ENCODE measurements at regions not wholly inside any gene's neighbourhood (a gene's known extent, or its start where the extent isn't known, plus 50 kb on each side); places are given as distances from the start of the nearest gene placed in this dataset.

DNA sequence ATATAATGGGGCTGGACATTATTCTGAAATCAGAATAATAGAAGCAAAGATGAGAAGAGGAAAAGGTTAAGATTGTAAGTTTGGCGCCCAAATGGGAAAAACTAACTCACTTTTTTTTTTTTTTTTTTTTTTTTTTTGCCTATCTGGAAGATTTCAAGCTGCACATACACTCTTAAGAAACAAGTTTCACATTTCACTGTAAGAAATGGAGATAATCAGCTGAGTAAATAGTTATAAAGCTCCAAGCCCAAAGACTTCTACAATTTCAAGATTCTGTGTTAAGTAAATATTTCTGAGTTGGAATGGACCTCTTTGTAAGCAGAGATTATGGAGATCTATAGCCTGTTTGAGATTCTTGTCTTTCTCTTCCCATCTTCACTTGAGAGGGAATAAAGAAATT, 140.0 kb downstream of the SLC17A6 start:
- intact Hi-C loops (cut with DNase I) = no loop called here

DNA sequence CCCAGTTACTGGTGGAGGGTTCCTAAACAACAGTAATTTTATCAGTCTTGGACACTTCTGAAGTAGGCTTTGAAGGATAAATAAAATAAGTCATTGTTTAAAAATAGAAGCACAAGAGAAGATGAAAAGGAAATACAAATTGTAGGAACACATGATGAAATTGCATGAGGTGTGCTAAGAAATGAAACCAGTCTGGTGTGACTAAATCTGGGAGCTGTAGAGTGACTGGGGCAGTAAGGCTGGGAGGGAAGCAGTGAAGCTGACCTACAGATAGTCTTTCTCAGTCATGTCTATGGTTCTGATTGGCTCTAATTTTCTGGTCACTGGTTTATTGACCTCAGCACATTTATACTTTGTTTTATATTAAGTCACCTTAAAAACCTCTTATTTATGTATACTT, 139.1 kb downstream of the SLC17A6 start:
- no peak for FAIRE-seq
- Histone ChIP-seq H3K27ac (ENCODE audit: low read depth in 2 of 2, low read length in 2 of 2) (no peak overlapping the region), H3K9me3 (ENCODE audit: control insufficient read depth in 2 of 3, insufficient read depth in 1 of 3, low read length in 3 of 3) (no peaks in the 10 kb centered on the region)

More for the DNA sequence above, 140.0 kb downstream of the SLC17A6 start:
- Histone ChIP-seq H3K4me1 (ENCODE audit: control insufficient read depth in 2 of 3, insufficient read depth in 2 of 3, low read depth in 1 of 3, low read length in 3 of 3) (no peaks in the 10 kb centered on the region), H3K27ac (ENCODE audit: low read depth in 2 of 2, low read length in 2 of 2) (no peak overlapping the region), H3K36me3 (ENCODE audit: control insufficient read depth in 2 of 3, insufficient read depth in 3 of 3, low read length in 3 of 3) (no peaks in the 10 kb centered on the region), H3K27me3 (ENCODE audit: control insufficient read depth, insufficient read depth, low read length) (no peaks in the 10 kb centered on the region), H3K9ac (ENCODE audit: low read length in 3 of 3) (no peak overlapping the region), H3K4me3 (ENCODE audit: low read length in 3 of 3) (no peak overlapping the region), H3K9me3 (ENCODE audit: control insufficient read depth in 2 of 3, insufficient read depth in 1 of 3, low read length in 3 of 3) (no peaks in the 10 kb centered on the region)
- TF ChIP-seq, protein P1, sequence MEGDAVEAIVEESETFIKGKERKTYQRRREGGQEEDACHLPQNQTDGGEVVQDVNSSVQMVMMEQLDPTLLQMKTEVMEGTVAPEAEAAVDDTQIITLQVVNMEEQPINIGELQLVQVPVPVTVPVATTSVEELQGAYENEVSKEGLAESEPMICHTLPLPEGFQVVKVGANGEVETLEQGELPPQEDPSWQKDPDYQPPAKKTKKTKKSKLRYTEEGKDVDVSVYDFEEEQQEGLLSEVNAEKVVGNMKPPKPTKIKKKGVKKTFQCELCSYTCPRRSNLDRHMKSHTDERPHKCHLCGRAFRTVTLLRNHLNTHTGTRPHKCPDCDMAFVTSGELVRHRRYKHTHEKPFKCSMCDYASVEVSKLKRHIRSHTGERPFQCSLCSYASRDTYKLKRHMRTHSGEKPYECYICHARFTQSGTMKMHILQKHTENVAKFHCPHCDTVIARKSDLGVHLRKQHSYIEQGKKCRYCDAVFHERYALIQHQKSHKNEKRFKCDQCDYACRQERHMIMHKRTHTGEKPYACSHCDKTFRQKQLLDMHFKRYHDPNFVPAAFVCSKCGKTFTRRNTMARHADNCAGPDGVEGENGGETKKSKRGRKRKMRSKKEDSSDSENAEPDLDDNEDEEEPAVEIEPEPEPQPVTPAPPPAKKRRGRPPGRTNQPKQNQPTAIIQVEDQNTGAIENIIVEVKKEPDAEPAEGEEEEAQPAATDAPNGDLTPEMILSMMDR (IDR thresholded peaks at IDR 0.05; ENCODE audit: borderline replicate concordance, extremely low read depth, insufficient read depth) = no peak
- FAIRE-seq (no peak), DNase-seq (no peak)

DNA sequence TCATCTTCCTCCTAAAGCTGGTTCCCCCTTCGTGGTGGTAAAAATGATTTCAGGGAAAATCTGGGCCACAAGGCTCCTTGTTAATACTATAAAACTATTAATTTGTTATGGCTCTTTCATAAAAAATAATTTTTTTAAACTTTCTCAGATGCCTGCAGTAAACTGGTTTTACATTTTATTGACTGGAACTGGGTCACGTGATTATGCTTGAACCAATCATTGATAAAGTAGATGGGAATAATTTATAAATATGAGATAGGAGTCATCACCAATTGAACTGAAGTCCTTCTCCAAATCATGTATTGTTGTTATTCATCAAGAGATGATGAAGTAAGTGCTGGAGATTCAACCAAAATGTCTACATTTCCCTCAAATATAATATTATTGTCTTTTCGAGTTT, 138.4 kb downstream of the SLC17A6 start:
- DNase-seq (no peak), FAIRE-seq (no peak)
- intact Hi-C loops (cut with DNase I) = no loop called here
- no peaks in the 10 kb centered on the region for H3K36me3 ChIP-seq (ENCODE audit: control insufficient read depth in 2 of 3, insufficient read depth in 3 of 3, low read length in 3 of 3)
- no peaks in the 10 kb centered on the region for H3K9me3 ChIP-seq (ENCODE audit: control insufficient read depth in 2 of 3, insufficient read depth in 1 of 3, low read length in 3 of 3)
- H3K9ac ChIP-seq (ENCODE audit: low read length in 3 of 3) = no peak overlapping the region
- no peaks in the 10 kb centered on the region for H3K4me1 ChIP-seq (ENCODE audit: control insufficient read depth in 2 of 3, insufficient read depth in 2 of 3, low read depth in 1 of 3, low read length in 3 of 3)
- no peak overlapping the region for H3K4me3 ChIP-seq (ENCODE audit: low read length in 3 of 3)
- H3K27ac ChIP-seq (ENCODE audit: low read depth in 2 of 2, low read length in 2 of 2) = no peak overlapping the region
- H3K27me3 ChIP-seq (ENCODE audit: control insufficient read depth, insufficient read depth, low read length) = no peaks in the 10 kb centered on the region
- TF ChIP-seq, protein P1 (IDR thresholded peaks at IDR 0.05; ENCODE audit: borderline replicate concordance, extremely low read depth, insufficient read depth) = no peak

More for the DNA sequence above, 139.1 kb downstream of the SLC17A6 start:
- no peaks in the 10 kb centered on the region for H3K27me3 ChIP-seq (ENCODE audit: control insufficient read depth, insufficient read depth, low read length)
- intact Hi-C loops (cut with DNase I) = no loop called here
- no peaks in the 10 kb centered on the region for H3K4me1 ChIP-seq (ENCODE audit: control insufficient read depth in 2 of 3, insufficient read depth in 2 of 3, low read depth in 1 of 3, low read length in 3 of 3)
- no peak overlapping the region for H3K9ac ChIP-seq (ENCODE audit: low read length in 3 of 3)
- TF ChIP-seq, protein P1 (IDR thresholded peaks at IDR 0.05; ENCODE audit: borderline replicate concordance, extremely low read depth, insufficient read depth) = no peak
- H3K36me3 ChIP-seq (ENCODE audit: control insufficient read depth in 2 of 3, insufficient read depth in 3 of 3, low read length in 3 of 3) = no peaks in the 10 kb centered on the region
- DNase-seq = no peak
- H3K4me3 ChIP-seq (ENCODE audit: low read length in 3 of 3) = no peak overlapping the region

DNA sequence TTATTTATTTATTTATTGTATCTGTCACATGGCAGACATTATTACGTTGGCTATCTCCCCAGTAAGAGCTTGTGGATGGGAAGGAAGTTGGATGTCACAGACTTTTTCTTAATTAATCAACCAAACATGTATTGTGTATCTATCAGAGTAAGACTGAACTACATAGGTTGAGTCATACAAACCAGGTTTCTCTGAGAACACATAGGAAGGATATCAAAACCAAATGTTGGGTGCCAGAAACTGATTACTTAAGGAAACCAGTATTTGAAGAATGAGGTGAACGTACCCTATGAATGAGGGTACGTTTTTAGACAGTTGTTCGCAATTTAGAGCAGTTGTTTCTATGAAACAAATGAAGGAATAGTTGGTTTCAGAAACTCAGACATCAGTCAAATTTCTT, 136.4 kb downstream of the SLC17A6 start:
- Histone ChIP-seq H3K9me3 (ENCODE audit: control insufficient read depth in 2 of 3, insufficient read depth in 1 of 3, low read length in 3 of 3) (no peaks in the 10 kb centered on the region), H3K27ac (ENCODE audit: low read depth in 2 of 2, low read length in 2 of 2) (no peak overlapping the region), H3K4me1 (ENCODE audit: control insufficient read depth in 2 of 3, insufficient read depth in 2 of 3, low read depth in 1 of 3, low read length in 3 of 3) (no peaks in the 10 kb centered on the region), H3K9ac (ENCODE audit: low read length in 3 of 3) (no peak overlapping the region), H3K4me3 (ENCODE audit: low read length in 3 of 3) (no peak overlapping the region), H3K36me3 (ENCODE audit: control insufficient read depth in 2 of 3, insufficient read depth in 3 of 3, low read length in 3 of 3) (no peaks in the 10 kb centered on the region), H3K27me3 (ENCODE audit: control insufficient read depth, insufficient read depth, low read length) (no peaks in the 10 kb centered on the region)
- DNase-seq = no peak
- no peak for FAIRE-seq
- intact Hi-C loops (cut with DNase I) = no loop called here
- TF ChIP-seq, protein P1 (IDR thresholded peaks at IDR 0.05; ENCODE audit: borderline replicate concordance, extremely low read depth, insufficient read depth) = no peak

Data from kidney (tissue), 13 donors.